ENCODE measurements at regions not wholly inside any gene's neighbourhood (a gene's known extent, or its start where the extent isn't known, plus 50 kb on each side); places are given as distances from the start of the nearest gene placed in this dataset.
"Not testable (repeated sequence)": the region's sequence is repeated elsewhere in the genome, so short reads cannot be mapped to it uniquely, and the experiment has no call there.

DNA sequence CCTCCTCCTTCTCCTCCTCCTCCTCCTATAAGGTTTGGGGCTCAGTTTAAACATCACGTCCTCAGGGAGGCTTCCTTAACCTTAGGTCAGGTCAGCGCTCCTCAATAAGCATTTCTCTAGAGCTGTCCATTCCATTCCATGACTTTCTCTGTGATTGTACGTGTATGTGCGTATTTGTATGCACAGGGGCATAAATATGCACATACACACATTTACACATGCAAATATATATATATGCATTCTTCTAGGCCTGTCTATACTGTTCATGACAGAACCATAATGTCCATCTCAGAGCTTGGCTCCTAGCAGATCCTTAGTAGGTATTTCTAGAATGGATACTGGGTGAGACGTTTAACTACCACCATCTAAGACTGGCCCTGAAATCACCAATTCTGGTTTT lies 258.6 kb downstream of the STIM2 start:
- no peak for DNase-seq

DNA sequence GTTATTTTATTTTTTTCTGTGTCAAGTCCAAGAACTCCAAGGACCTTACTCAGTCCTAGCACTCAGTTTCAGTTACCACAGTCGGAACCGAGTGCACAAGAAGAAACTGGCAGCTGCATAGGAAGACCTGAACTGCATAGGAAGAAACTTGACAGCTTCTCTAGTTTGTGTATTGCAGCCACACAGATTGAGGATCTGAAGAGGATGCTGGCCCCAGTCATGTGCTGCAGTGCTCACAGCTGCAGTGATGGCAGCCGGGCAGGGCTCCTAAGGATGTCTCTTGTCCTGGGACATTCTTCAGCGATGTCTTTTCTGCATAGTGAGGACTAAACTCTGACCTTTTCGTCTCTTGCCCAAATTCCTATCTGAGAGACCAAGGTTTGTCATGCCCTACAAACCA lies 261.2 kb downstream of the STIM2 start:
- no peak for DNase-seq

DNA sequence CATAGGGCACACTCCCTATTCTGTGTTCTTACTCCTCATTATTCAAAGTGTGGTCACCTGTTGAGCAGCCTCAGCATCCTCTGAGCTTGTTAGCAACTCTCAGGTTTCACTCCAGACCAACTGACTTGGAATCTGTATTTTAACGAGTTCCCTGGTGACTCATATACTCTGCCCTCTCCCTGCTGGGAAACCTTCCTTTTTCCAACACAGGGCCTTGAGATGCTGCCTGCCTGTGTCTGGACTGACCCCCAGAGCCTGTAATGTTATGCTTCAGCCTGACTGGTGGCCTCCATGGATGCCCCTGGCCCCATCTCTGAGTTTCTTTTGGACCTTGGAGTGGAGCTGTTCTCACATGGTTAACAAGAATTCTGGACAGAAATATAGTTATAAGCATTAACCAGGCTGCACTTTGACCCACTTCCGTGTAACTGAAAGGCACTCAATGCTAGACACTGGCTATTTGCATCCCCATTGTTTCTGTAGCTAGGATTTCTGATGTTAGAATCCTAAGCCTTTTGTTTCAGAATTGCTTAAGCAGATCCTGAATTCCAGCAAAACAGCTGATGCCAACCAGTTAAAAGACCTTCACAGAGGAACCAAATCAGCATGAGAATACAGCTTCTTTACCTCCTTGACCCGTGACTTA lies 262.6 kb downstream of the STIM2 start:
- peak in 1 of 56 donors; percentile 1 for DNase-seq

- DNase-seq: peak in 2 of 56 donors; percentile 0 to 9
Observed at GRCh38 chr4:27123769-27124124, 263.1 kb downstream of the STIM2 start.

GRCh38 chr4:27126895-27127294 lies 266.3 kb downstream of the STIM2 start:
- not testable (repeated sequence) for DNase-seq

- DNase-seq: no peak
Observed at GRCh38 chr4:27128443-27128842, 267.8 kb downstream of the STIM2 start.

GRCh38 chr4:27129871-27130366 lies 269.3 kb downstream of the STIM2 start:
- no peak for DNase-seq

DNA sequence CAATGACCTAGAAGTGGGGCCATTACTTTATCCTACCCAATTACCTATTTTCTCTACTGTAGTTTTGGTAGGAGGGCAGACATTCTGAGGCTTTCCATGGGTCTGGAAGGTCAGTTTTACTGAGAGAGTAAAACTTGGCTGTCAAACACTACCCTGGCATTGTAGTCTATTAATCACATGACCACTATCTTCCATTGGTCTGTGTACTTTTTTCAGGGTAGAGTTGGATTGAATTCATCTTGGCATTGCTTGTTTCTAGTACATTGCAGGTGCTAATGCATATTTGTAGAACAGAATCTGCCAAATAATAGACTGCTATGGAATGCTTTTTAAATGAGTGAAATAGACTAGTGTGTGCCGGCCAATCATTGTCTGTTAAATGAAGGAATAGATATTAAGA lies 271.9 kb downstream of the STIM2 start:
- DNase-seq: no peak

DNA sequence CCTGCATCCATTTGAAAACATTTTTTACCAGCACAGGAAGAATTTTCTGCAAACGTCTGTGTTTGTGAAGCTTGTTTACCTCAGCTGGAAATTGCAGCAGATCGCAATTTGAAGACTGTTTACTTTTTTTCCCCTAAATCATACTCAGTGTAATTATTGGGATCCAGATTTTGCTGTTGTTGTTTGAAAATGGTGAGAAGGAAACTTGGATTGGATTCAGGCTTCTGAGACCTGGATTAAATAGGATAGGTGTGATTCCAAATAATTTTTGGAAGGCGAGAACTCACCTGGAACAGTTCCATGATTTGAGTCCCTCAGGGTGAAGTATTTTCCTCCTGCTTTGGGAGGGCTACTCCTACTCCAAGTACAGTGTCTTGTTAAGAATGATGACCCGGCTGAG lies 279.8 kb downstream of the STIM2 start:
- no peak for DNase-seq

DNA sequence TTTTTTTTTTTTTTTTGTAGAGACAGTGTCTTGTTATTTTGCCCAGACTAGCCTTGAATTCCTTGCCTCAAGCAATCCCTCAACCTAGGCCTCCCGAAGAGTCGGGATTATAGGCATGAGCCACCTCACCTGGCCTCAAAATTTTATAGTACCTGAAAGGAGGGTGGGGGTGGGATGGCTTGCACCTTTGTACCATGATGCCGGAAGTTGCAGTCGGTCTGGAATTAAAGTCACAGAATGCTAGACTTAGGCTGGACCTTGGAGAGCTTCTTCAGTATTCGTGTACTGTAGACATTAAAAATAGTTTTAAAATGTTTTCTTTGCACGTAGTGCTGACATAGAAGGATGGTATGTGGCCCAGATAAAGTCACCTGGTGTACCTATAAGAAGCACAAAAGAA lies 280.9 kb downstream of the STIM2 start:
- no peak for DNase-seq

GRCh38 chr4:27142841-27143240 lies 282.2 kb downstream of the STIM2 start:
- no peak for DNase-seq

GRCh38 chr4:27145597-27145996 lies 285.0 kb downstream of the STIM2 start:
- DNase-seq: no peak

DNA sequence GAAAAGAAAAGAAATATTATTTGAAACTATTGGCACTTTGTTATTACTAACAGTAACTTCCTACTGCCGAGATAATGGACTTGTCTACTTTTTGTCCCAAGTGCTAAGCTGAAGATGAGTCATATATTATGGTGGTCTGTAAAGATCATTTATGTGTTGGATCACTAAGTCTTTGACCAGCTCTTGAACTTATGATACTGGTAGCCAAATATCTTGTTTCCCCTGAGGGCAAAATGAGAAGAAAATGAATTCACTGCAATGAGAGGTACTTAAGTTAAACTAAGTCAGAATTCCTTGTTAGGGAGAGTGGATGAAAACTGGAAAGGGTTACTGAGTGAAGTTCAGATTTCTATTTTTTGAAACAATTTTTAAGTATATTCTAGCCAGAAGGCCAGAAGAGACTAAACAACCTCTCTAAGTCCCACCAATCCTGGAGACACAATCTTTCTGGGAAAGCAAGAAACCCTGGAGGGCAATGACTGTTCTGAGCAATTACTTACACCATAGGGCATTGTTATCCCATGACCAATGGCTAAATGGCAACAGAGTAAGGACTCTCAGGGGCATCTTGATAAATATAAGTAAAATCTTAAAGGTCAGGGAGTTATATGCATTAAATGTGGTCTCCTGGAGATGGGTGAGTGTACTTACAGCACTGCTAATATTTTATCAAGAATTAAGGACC lies 287.7 kb downstream of the STIM2 start:
- DNase-seq: no peak

DNA sequence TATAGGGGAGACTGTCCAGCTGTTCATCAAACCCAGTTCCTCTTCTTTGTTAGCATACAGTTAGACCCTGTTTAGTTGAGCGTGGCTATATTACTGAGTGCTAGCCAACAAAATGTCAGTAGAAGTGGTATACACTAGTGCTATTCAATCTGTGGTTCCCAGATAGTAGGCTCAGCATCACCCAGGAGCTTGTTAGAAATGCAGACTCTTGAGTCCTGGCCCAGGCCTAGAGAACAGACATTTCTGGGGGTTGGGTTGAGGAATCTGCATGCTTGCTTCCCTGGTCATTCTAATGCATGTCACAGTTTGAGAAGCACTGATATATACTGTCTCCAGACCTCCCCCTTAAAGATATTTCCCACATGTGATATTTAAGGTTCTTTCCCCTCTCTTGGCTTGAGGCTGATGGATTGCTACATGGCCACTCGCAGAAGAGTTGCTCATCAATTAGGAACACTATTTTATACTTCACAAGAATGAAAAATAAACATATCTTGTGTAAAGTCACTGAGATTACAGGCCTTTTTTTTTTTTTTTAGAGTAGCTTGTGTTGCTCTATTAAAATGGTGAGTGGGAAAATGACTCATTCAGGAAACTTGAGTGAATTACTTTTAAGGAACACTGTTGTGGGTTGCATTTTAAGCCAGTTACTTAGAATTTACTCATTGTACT lies 289.0 kb downstream of the STIM2 start:
- no peak for DNase-seq

DNA sequence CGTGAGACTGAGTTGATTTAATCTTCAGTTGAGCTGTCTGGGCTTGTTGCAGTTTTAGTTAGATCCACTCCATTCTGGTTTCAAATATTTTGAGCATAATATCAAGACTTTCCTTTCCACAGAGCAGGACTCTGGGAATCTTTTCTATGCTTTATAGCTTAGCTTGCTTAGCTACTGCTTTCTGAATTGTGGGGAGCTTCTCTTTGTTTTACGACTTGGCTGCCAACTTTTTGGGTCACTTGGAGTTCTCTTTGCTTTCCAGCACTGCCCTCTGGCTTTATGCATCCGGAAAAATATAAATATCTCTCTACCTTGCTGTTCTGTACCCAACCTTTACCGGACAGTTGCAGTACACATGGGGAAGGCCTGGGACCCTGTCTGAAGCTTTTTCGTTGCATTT lies 292.1 kb downstream of the STIM2 start:
- DNase-seq: no peak

DNA sequence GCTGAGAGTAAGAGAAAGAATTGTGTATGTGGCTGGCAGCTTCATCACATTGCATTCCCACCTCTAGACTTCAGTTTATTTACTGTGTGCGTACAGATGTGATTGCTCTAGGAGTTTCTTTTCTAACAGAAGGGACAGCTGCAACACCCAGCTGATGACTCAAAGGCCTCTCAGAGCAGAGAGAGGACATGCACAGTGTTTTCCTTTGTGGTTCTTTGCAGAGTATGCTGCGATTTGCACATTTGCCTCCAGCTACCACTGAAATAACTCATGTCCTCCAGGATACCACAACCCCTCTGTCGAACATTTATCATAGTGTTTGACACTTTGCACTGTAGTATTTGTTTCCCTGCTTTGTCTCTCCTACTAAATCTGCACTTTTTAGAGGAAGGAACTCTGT lies 294.1 kb downstream of the STIM2 start:
- DNase-seq: no peak

DNA sequence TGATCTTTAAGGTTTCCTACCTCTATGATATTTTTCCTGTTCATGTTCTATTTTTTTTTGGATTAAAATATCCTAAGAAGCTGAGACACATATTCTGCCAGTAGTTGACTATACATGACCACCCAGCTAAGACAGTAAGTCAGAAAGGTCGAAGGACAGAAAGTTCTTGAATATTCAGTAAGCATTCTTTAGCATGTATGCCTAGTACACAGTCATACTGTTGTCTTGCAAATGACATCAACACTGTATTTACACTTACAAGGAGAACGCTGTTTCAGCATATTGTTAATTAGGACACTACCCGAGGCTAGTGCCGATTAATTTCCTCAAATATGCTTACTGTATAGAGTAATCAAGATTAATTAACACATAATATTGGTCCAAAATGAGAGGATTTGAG lies 300.6 kb downstream of the STIM2 start:
- DNase-seq: no peak

DNA sequence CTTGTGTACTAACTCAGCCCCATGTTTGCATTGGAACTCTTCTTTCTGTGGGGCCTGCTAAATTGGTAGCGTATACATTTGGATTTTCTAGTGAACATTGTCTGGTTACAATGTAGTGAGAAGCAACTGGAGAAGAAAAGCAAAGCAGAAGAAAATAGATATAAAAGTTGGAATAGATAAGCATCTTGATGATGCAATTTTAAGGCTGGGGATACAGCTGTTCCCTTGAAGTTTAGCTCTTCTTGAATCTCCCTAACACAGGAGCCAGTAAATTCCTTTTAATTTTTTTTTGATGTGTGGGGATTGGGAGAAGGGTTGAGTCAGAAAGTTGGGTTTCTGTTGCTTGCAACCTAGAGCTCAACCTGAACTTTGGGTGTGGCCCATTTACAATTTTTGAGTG lies 308.1 kb downstream of the STIM2 start:
- DNase-seq: no peak

- DNase-seq: no peak
Observed at GRCh38 chr4:27173280-27173679, 312.6 kb downstream of the STIM2 start.

GRCh38 chr4:27176400-27176799 lies 315.8 kb downstream of the STIM2 start:
- peak in 27 of 56 donors; percentile 0 to 56 (median 8) for DNase-seq

DNA sequence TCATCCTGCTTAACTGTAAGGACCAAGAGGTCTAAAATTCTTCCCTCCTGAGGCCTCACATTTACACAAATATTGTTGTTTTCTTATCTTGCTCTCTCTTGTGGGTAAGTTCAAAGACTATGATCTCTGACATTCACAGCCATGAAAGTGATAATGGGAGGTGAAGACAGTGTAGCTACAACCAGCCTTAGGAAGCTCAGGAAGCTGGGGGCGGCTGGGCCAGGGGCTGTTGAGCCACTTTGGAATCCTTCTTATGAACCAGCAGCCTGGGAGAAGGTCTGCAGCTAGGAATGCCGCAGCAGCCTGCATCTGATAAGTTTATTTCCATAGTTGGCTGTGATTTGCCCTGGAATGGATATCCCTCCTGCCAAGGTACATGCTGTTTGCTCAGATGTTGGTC lies 316.2 kb downstream of the STIM2 start:
- DNase-seq: no peak

DNA sequence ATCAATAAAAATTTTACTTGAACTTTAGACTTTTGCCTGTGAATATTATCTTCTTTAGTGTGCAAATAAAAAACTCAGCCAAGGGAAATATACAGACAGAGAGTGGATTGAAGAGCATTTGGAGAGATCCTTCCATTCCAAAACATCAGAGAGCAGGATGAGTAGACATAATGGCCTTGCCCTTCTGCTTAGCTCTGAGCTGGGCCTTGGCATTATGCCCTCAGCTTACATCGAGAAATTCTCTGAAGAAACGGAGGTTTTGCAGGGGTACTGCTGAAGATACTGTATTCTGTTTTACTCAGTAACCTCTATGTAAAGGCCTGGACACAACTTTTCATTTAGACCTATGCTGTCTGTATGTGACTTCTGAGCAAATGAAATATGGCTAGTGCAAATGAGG lies 317.4 kb downstream of the STIM2 start:
- no peak for DNase-seq

DNA sequence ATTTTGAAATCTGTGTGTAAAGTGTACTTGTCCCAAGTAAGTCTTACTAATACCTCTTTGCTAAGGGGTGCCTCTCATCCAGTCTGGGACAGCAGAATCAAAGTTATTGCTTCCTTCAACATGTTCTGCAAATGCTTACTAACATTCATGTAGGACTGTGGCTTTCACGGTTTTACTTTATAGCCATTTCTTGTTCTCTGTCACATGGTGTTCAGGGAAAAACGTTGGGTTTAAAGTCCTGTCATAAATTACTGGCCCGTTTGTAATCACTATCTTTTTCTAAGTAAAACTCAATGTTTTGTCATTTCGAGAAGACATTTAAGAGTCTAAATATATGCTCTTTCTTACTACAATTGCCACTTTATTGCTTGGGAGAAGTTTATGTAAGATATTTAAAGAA lies 321.1 kb downstream of the STIM2 start:
- no peak for DNase-seq

Data from nucleus accumbens (tissue), 56 donors.